K562 (cell line): ENCODE measurements at regions not wholly inside any gene's neighbourhood (a gene's known extent, or its start where the extent isn't known, plus 50 kb on each side); places are given as distances from the start of the nearest gene placed in this dataset.

ENCODE experiments used
- ATAC-seq: fragments of 200-7000 bp; cut with Tn5 transposase; 3 replicates; pipeline ENCODE4 v1.9.1; 2020; ENCODE audit warnings: moderate library complexity
- BruUV-seq: library from RNA; stranded (reverse); fragments of 400-500 nt; replicated peaks from 2 replicates; lab custom pipeline; 2021; lab: Mats Ljungman, UMichigan
- CTCF ChIA-PET: fragments of 300-600 bp; formaldehyde crosslinking; extraction: SDS; loops from one replicate; lab custom pipeline; 2021; ENCODE audit warnings: low intra/inter-chr PET ratio; lab: Yijun Ruan, JAX
- POLR2A ChIA-PET: fragments of 300-600, 350-650 bp; sonication (Branson Sonifier 250); formaldehyde crosslinking; extraction: SDS; loops from one replicate; lab custom pipeline; 2021; ENCODE audit warnings: antibody characterized with exemption, inconsistent platforms; lab: Yijun Ruan, JAX
- DNase-seq, 4 experiments: peaks; one replicate each; pipeline versions ENCODE4 v3.0.0 to v3.0.0-alpha.2; 2011 to 2018; ENCODE audit warnings: low spot score in 3 of 4, mixed read lengths in 3 of 4; ENCODE audit errors: extremely low read depth in 1 of 4
- FAIRE-seq: peaks from 2 replicates; lab custom pipeline; 2011; peaks lifted over from hg19 to GRCh38; lab: Jason Lieb, UNC
- H2AFZ ChIP-seq: 2 replicates; pipeline ENCODE4 v1.6.0; 2011; ENCODE audit warnings: low read depth, low read length, control low read depth, inconsistent platforms
- H3K27ac ChIP-seq: fragments of 200-600 bp; 3 replicates; pipeline ENCODE4 v1.8.0; 2011; ENCODE audit warnings: low read depth, mild to moderate bottlenecking, control low read depth, inconsistent platforms, low read length, moderate library complexity, mixed read lengths; ENCODE audit errors: extremely low read depth
- H3K27me3 ChIP-seq, 2 experiments: fragments of 300-600 bp in 1 of 2; 2 replicates in 1 of 2; 3 replicates in 1 of 2; pipeline versions ENCODE4 v1.6.0 to v1.8.0; 2011; ENCODE audit warnings: inconsistent platforms in 2 of 2, low read length in 2 of 2, mild to moderate bottlenecking in 1 of 2, mixed read lengths in 1 of 2, moderate library complexity in 1 of 2; ENCODE audit not compliant: control insufficient read depth in 2 of 2, insufficient read depth in 2 of 2
- H3K36me3 ChIP-seq: fragments of 300-600 bp; 3 replicates; pipeline ENCODE4 v1.8.0; 2011; ENCODE audit warnings: mild to moderate bottlenecking, low read length, inconsistent platforms; ENCODE audit not compliant: control insufficient read depth, insufficient read depth
- H3K4me1 ChIP-seq, 2 experiments: fragments of 200-600 bp in 1 of 2; replicated peaks in 1 of 2; 2 replicates in 1 of 2; 3 replicates in 1 of 2; pipeline versions ENCODE4 v1.5.1 to v1.8.0; 2011; ENCODE audit warnings: inconsistent platforms in 2 of 2, low read length in 2 of 2, mild to moderate bottlenecking in 1 of 2, mixed read lengths in 1 of 2, moderate library complexity in 1 of 2; ENCODE audit not compliant: control insufficient read depth in 2 of 2, insufficient read depth in 2 of 2
- H3K4me2 ChIP-seq: 2 replicates; pipeline ENCODE4 v1.6.1; 2011; ENCODE audit warnings: low read length, control low read depth, inconsistent platforms, mixed read lengths; ENCODE audit not compliant: insufficient read depth
- H3K4me3 ChIP-seq: fragments of 200-600 bp; sonication (generic), shearing (Covaris generic); 2 replicates; pipeline ENCODE4 v1.5.1; 2016; ENCODE audit warnings: control low read depth, inconsistent platforms
- H3K79me2 ChIP-seq: fragments of 200-600 bp; 3 replicates; pipeline ENCODE4 v1.8.0; 2011; ENCODE audit warnings: low read length, inconsistent platforms; ENCODE audit not compliant: control insufficient read depth, insufficient read depth
- H3K9ac ChIP-seq, 2 experiments: 2 replicates each; pipeline versions ENCODE4 v1.6.0 to v1.6.1; 2011; ENCODE audit warnings: low read depth in 2 of 2, low read length in 2 of 2, control low read depth in 1 of 2, inconsistent platforms in 1 of 2, mild to moderate bottlenecking in 1 of 2, mixed read lengths in 1 of 2; ENCODE audit not compliant: insufficient read depth in 1 of 2
- H3K9me1 ChIP-seq: one replicate; pipeline ENCODE4 v1.6.0; 2011; ENCODE audit warnings: inconsistent platforms, mild to moderate bottlenecking, low read length, moderate library complexity; ENCODE audit not compliant: control insufficient read depth, insufficient read depth
- H3K9me3 ChIP-seq: replicated peaks from 2 replicates; pipeline ENCODE4 v1.5.1; 2011; ENCODE audit warnings: low read depth, low read length, inconsistent platforms; ENCODE audit not compliant: control insufficient read depth, insufficient read depth
- H4K20me1 ChIP-seq: replicated peaks from 2 replicates; pipeline ENCODE4 v1.6.1; 2011; ENCODE audit warnings: low read length, inconsistent platforms, mixed read lengths; ENCODE audit not compliant: control insufficient read depth, insufficient read depth
- BHLHE40 ChIP-seq: IDR thresholded peaks from 2 replicates; pipeline ENCODE4 v1.6.1; 2011; ENCODE audit warnings: low read length, improper control_type of control experiment
- CBX5 ChIP-seq: IDR thresholded peaks from 2 replicates; pipeline ENCODE4 v1.6.1; 2014; ENCODE audit warnings: low read depth, borderline replicate concordance
- DNMT1 ChIP-seq: fragments of 450-650 bp; IDR thresholded peaks from 2 replicates; pipeline ENCODE4 v1.6.1; 2016; ENCODE audit warnings: antibody characterized with exemption, mild to moderate bottlenecking
- EP300 ChIP-seq: IDR thresholded peaks from 2 replicates; pipeline ENCODE4 v1.6.1; 2012; ENCODE audit warnings: low read length, improper control_type of control experiment
- FOSL1 ChIP-seq: fragments of 200-800 bp; sonication (Bioruptor generic); conservative IDR thresholded peaks from 2 replicates; pipeline ENCODE4 v1.6.1; 2016; ENCODE audit warnings: missing genetic modification characterization, missing compliant biosample characterization
- GMEB1 ChIP-seq: fragments of 250-450 bp; sonication (Bioruptor Pico); IDR thresholded peaks from 2 replicates; pipeline ENCODE4 v1.4.0; 2020; ENCODE audit warnings: mild to moderate bottlenecking
- HBP1 ChIP-seq: fragments of 450-650 bp; formaldehyde crosslinking; IDR thresholded peaks from 2 replicates; pipeline ENCODE4 v1.4.0; 2022; ENCODE audit warnings: missing genetic modification characterization
- HNRNPUL1 ChIP-seq: fragments of 200-400 bp; formaldehyde crosslinking; IDR thresholded peaks from 2 replicates; pipeline ENCODE4 v1.6.1; 2017; ENCODE audit warnings: low read length
- NFYB ChIP-seq: IDR thresholded peaks from 2 replicates; pipeline ENCODE4 v1.6.1; 2011; ENCODE audit warnings: mild to moderate bottlenecking, moderate library complexity; ENCODE audit not compliant: insufficient read length; ENCODE audit errors: extremely low read depth
- RHOXF2B ChIP-seq: fragments of 250-450 bp; sonication (Bioruptor Pico); conservative IDR thresholded peaks from 2 replicates; pipeline ENCODE4 v1.5.1; 2021
- SAFB2 ChIP-seq: fragments of 200-400 bp; formaldehyde crosslinking; IDR thresholded peaks from 2 replicates; pipeline ENCODE4 v1.6.1; 2018; ENCODE audit warnings: borderline replicate concordance, low read length, low read depth, moderate library complexity; ENCODE audit not compliant: severe bottlenecking
- SFPQ ChIP-seq: fragments of 200-400 bp; formaldehyde crosslinking; IDR thresholded peaks from 2 replicates; pipeline ENCODE4 v1.6.1; 2017; ENCODE audit warnings: mild to moderate bottlenecking, low read depth, low read length, moderate library complexity
- SRF ChIP-seq, 2 experiments: fragments of 250-450, 450-650 bp in 1 of 2; sonication (Bioruptor Pico) in 1 of 2; sonication (generic) in 1 of 2; formaldehyde crosslinking; IDR thresholded peaks; 2 replicates each; pipeline versions ENCODE4 v1.5.0 to v1.5.1; 2020 to 2022; ENCODE audit warnings: mild to moderate bottlenecking in 1 of 2, missing genetic modification reagents in 1 of 2
- TCF7 ChIP-seq: sonication (generic); IDR thresholded peaks from 2 replicates; pipeline ENCODE4 v1.6.1; 2016; ENCODE audit warnings: antibody characterized with exemption, borderline replicate concordance
- TFAM ChIP-seq: fragments of 250-450 bp; sonication (Bioruptor Pico); conservative IDR thresholded peaks from 2 replicates; pipeline ENCODE4 v1.5.0; 2021; ENCODE audit warnings: mild to moderate bottlenecking, moderate library complexity
- THAP7 ChIP-seq: fragments of 250-450 bp; sonication (Bioruptor Pico); IDR thresholded peaks from 2 replicates; pipeline ENCODE4 v1.5.0; 2021
- XRCC4 ChIP-seq: IDR thresholded peaks from one replicate; pipeline ENCODE4 v1.6.1; 2011; ENCODE audit not compliant: insufficient read depth, insufficient read length; ENCODE audit errors: extremely low read depth
- ZNF253 ChIP-seq: fragments of 250-450 bp; sonication (Bioruptor Pico); conservative IDR thresholded peaks from 2 replicates; pipeline ENCODE4 v1.6.1; 2021; ENCODE audit warnings: mild to moderate bottlenecking
- ZNF707 ChIP-seq: fragments of 250-450 bp; sonication (Bioruptor Pico); conservative IDR thresholded peaks from 2 replicates; pipeline ENCODE4 v1.8.0; 2022; ENCODE audit warnings: inconsistent platforms, mild to moderate bottlenecking, moderate library complexity
- WGBS: fragments of 100-300 bp; shearing (Covaris generic); methylation state at CpG from one replicate; pipeline ENCODE4 v1.1.6; 2016; ENCODE audit warnings: low coverage, mixed read lengths; ENCODE audit not compliant: insufficient coverage; ENCODE audit errors: missing lambda C conversion rate; 5-methylcytosine and 5-hydroxymethylcytosine counted together
- in situ Hi-C: fragments of 300-500 bp; cut with MboI; formaldehyde crosslinking; loops from 4 replicates; pipeline ENCODE4 v1.15.0; 2018; ENCODE audit warnings: inconsistent platforms, mixed read lengths
- intact Hi-C: fragments of 100-400 bp; cut with micrococcal nuclease; formaldehyde crosslinking; loops from 2 replicates; pipeline ENCODE4 v1.14.2; 2022

- DNase-seq (no peak), FAIRE-seq (no peak), ATAC-seq (no peak; the same call in 2 of the 3 replicates)
- Histone ChIP-seq H2AFZ (no peak overlapping the region), H3K9me3 (no peaks in the 10 kb centered on the region), H3K27ac (no peak overlapping the region), H4K20me1 (no peaks in the 10 kb centered on the region), H3K4me2 (no peak overlapping the region), H3K79me2 (no peaks in the 10 kb centered on the region), H3K4me3 (no peak overlapping the region), H3K9ac (no peak overlapping the region), H3K36me3 (no peaks in the 10 kb centered on the region), H3K9me1 (no peaks in the 10 kb centered on the region), H3K27me3 (peaks cover 2 to 26% of the 10 kb centered on the region in 2 experiments; a peak in 2 of 5 replicates), H3K4me1 (no peaks in the 10 kb centered on the region)
- WGBS: under 1% methylated on average over 15 of the region's 15 CpGs
- POLR2A ChIA-PET: interaction anchor here (0.5 kb wide), 2 partner anchors 15 to 23 kb away, joined by 3 read pairs; no protein-coding TSS in a partner anchor
- CTCF ChIA-PET: no interaction called here
- BruUV-seq: no TSS peak
- intact Hi-C loops: no loop called here
- in situ Hi-C loops: no loop called here
- TF ChIP-seq HNRNPUL1 (no peak), EP300 (no peak), BHLHE40 (no peak), SRF (CRISPR knock-in tag; IDR thresholded peaks at IDR 0.05) (no peak), SAFB2 (no peak), GMEB1 (CRISPR knock-in tag) (no peak), THAP7 (CRISPR knock-in tag) (no peak), FOSL1 (tag) (no peak), RHOXF2B (CRISPR knock-in tag) (no peak), DNMT1 (no peak), HBP1 (no peak), CBX5 (no peak), ZNF707 (CRISPR knock-in tag) (no peak), SFPQ (no peak), TFAM (CRISPR knock-in tag) (no peak), NFYB (no peak), ZNF253 (CRISPR knock-in tag) (no peak), TCF7 (no peak), XRCC4 (no peak)
These were observed 133.1 kb downstream of the HMX1 start for GRCh38 chr4:8738471-8738931.
